H1 (cell line): ENCODE measurements at regions not wholly inside any gene's neighbourhood (a gene's known extent, or its start where the extent isn't known, plus 50 kb on each side); places are given as distances from the start of the nearest gene placed in this dataset.

Experiments used
- CHD7 ChIP-seq: fragments of 300-600 bp; sonication (generic); IDR thresholded peaks from 2 replicates; pipeline ENCODE4 v1.7.1; 2012; ENCODE audit warnings: low read length, moderate library complexity, mild to moderate bottlenecking, inconsistent platforms; ENCODE audit not compliant: insufficient replicate concordance
- FOSL1 ChIP-seq: IDR thresholded peaks from 2 replicates; pipeline ENCODE4 v1.6.1; 2011; ENCODE audit warnings: mild to moderate bottlenecking, low read depth, low read length, moderate library complexity; ENCODE audit not compliant: insufficient read depth
- POLR2A ChIP-seq, 2 experiments: IDR thresholded peaks; 1 replicate in 1 of 2; 2 replicates in 1 of 2; pipeline ENCODE4 v1.6.1; 2011; ENCODE audit warnings: low read depth in 2 of 2, low read length in 2 of 2, mild to moderate bottlenecking in 2 of 2; ENCODE audit errors: control extremely low read depth in 1 of 2
- RXRA ChIP-seq: IDR thresholded peaks from 2 replicates; pipeline ENCODE4 v1.6.1; 2011; ENCODE audit warnings: low read depth, mild to moderate bottlenecking, low read length, moderate library complexity; ENCODE audit not compliant: insufficient read depth
- SIN3A ChIP-seq, 2 experiments: IDR thresholded peaks in 1 of 2; conservative IDR thresholded peaks in 1 of 2; 2 replicates each; pipeline ENCODE4 v1.6.1; 2011 to 2012; ENCODE audit warnings: low read length in 2 of 2, improper control_type of control experiment in 1 of 2, low read depth in 1 of 2, mild to moderate bottlenecking in 1 of 2
- ZNF274 ChIP-seq: IDR thresholded peaks from 2 replicates; pipeline ENCODE4 v1.7.0; 2012; ENCODE audit warnings: low read length, borderline replicate concordance; ENCODE audit errors: extremely low read depth

DNA sequence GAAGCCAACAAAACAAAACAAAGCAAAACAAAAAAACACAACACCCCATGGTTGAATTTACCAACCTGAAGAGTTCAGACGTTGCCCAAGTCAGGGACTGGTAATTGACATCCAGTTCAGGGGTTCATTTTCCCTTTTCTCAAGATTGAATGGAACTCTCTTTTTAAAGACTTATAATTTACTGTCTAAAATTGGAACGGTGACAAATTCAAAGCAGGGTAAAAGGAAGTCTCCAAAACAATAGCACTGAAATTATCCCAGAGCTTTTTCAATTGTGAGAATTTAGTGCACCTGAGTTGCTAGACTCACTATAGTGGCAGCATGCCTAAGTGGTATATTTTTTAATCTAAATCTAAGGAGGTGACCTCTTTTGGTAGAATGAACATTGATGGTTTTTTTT is 90.9 kb upstream of the PREP start (continued):
- TF ChIP-seq CHD7 (no peak), RXRA (no peak), SIN3A (conservative IDR thresholded peaks at IDR 0.05 in 1 of 2, IDR thresholded peaks at IDR 0.05 in 1 of 2; ENCODE audit: low read depth in 1 of 2, low read length in 2 of 2) (no peak), FOSL1 (no peak), POLR2A (IDR thresholded peaks at IDR 0.05; ENCODE audit: control extremely low read depth in 1 of 2, low read depth in 2 of 2, low read length in 2 of 2) (no peak), ZNF274 (no peak)
- TF ChIP-seq, all 59 proteins: peak for 0
